ENCODE measurements at regions not wholly inside any gene's neighbourhood (a gene's known extent, or its start where the extent isn't known, plus 50 kb on each side); places are given as distances from the start of the nearest gene placed in this dataset.

GRCh38 chr2:35496022-35496421 is 859.6 kb upstream of the CRIM1 start:
- Histone ChIP-seq H3K14ac (ENCODE audit: insufficient read length) (no peak overlapping the region), H3K23me2 (ENCODE audit: low read depth, low read length) (no peaks in the 10 kb centered on the region), H4K91ac (replicated peaks; ENCODE audit: insufficient read length, low read length) (no peak overlapping the region), H4K8ac (ENCODE audit: extremely low read depth, insufficient read depth, low read length) (no peak overlapping the region), H3K79me2 (ENCODE audit: control insufficient read depth in 1 of 2, insufficient read depth in 2 of 2, low read length in 2 of 2) (no peaks in the 10 kb centered on the region), H4K20me1 (replicated peaks in 1 of 2; ENCODE audit: control insufficient read depth in 1 of 2, insufficient read depth in 2 of 2, low read length in 2 of 2) (no peaks in the 10 kb centered on the region), H3K56ac (replicated peaks; ENCODE audit: insufficient read length, low read depth, low read length) (no peak overlapping the region), H3K4me2 (ENCODE audit: insufficient read depth in 1 of 2, low read depth in 2 of 2, low read length in 2 of 2) (no peak overlapping the region), H3K27me3 (replicated peaks in 1 of 4; ENCODE audit: control insufficient read depth in 3 of 4, extremely low read depth in 1 of 4, insufficient read depth in 3 of 4, low read length in 3 of 4) (no peaks in the 10 kb centered on the region), H3K36me3 (ENCODE audit: control insufficient read depth in 2 of 4, insufficient read depth in 4 of 4, low read length in 3 of 4) (no peaks in the 10 kb centered on the region), H3K79me1 (ENCODE audit: low read depth, low read length) (no peaks in the 10 kb centered on the region), H3K4me3 (ENCODE audit: extremely low read depth in 1 of 4, insufficient read depth in 2 of 4, low read depth in 3 of 4, low read length in 4 of 4) (no peak overlapping the region), H2BK20ac (ENCODE audit: low read length) (no peak overlapping the region), H2AFZ (ENCODE audit: low read length) (no peak overlapping the region), H3K4ac (replicated peaks; ENCODE audit: insufficient read length, low read depth, low read length) (no peak overlapping the region), H3K9ac (replicated peaks in 1 of 4; ENCODE audit: extremely low read depth in 1 of 4, low read depth in 3 of 4, low read length in 3 of 4) (no peak overlapping the region), H3K27ac (ENCODE audit: low read depth, low read length) (no peak overlapping the region), H2BK12ac (ENCODE audit: low read depth, low read length) (no peak overlapping the region), H2BK120ac (replicated peaks; ENCODE audit: low read depth, low read length) (no peak overlapping the region), H3K18ac (ENCODE audit: extremely low read depth, low read length) (no peak overlapping the region), H3K4me1 (replicated peaks in 1 of 4; ENCODE audit: control insufficient read depth in 3 of 4, insufficient read depth in 4 of 4, low read length in 3 of 4) (no peaks in the 10 kb centered on the region; a peak in 1 of 7 replicates), H2BK5ac (ENCODE audit: low read depth, low read length) (no peak overlapping the region), H2AK5ac (ENCODE audit: low read depth, low read length) (no peak overlapping the region), H3K23ac (ENCODE audit: insufficient read length) (no peak overlapping the region), H2BK15ac (ENCODE audit: low read length) (no peak overlapping the region), H3K9me3 (ENCODE audit: insufficient read depth in 2 of 2, low read depth in 1 of 2, low read length in 1 of 2) (no peaks in the 10 kb centered on the region), H4K5ac (ENCODE audit: insufficient read length, low read depth, low read length) (no peak overlapping the region)
- FAIRE-seq (no peak), DNase-seq (ENCODE audit: low read depth in 1 of 2, low spot score in 2 of 2) (no peak)
- ChIA-PET POLR2A (ENCODE audit: partially characterized antibody) (interaction anchor here (0.6 kb wide), 1 partner anchor 424 kb away, joined by 4 read pairs; no protein-coding TSS in a partner anchor), CTCF (ENCODE audit: partially characterized antibody) (no interaction called here)
- TF ChIP-seq RFX5 (IDR thresholded peaks at IDR 0.05; ENCODE audit: borderline replicate concordance, low read depth, low read length) (no peak), KDM5A (IDR thresholded peaks at IDR 0.05; ENCODE audit: low read length) (no peak), YY1 (IDR thresholded peaks at IDR 0.05; ENCODE audit: low read depth, low read length) (no peak), GABPA (IDR thresholded peaks at IDR 0.05; ENCODE audit: borderline replicate concordance, insufficient read depth, low read length) (no peak)
- WGBS, 2 experiments (ENCODE audit: extremely low coverage in 1 of 2, insufficient coverage in 1 of 2, insufficient read length in 1 of 2, insufficient replicate concordance in 2 of 2, low coverage in 1 of 2, low lambda C conversion rate in 2 of 2, missing lambda C conversion rate in 1 of 2) = 96% methylated on average over 1 of the region's 1 CpG; no CpG with 5 or more reads in 1 of the 2 experiments

Measured in H1 (cell line).